ENCODE measurements at regions not wholly inside any gene's neighbourhood (a gene's known extent, or its start where the extent isn't known, plus 50 kb on each side); places are given as distances from the start of the nearest gene placed in this dataset.
A peak's percentile ranks its signal among the peaks of the same experiment; 100 is the strongest.

DNA sequence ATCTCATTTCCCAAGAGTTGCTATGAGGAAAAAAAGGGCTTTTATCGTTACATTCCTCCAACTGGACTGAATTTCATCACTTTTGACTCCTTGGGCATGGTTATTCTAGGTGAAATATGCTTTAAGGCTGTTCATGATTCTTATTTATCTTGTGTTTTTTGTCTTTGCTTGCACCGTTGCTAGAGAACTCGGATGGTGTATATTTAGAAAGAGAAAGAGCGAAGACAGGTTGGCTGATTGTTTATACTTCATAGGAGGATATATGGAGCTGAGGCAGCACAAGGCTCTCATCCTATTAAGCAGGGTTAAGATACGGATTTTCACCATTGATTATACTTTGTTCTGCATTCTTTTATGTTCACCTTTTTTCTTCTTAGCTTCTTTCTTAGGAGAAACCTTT is 94.9 kb upstream of the GEMIN8 start:
- no peak for DNase-seq

DNA sequence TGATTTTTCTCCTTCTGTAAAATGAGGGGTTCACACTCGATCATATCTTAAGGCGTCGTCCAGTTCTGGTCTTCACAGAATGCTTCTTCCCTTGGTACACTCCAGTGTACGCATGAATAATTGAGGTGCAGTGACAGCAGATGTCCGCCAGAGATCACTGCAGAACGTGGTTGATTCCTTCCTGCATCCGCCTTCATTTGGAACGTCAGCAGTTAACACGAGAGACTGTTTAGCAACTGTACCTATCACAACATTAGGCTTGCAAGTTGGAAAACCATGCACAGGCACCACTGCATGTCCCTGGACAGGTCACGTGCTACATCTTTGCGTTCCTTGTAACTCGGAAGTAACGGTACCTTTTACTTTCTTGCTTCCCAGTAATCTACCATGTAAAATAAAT is 66.0 kb upstream of the GEMIN8 start:
- peak; percentile 44 to 58 (median 48) for DNase-seq

DNA sequence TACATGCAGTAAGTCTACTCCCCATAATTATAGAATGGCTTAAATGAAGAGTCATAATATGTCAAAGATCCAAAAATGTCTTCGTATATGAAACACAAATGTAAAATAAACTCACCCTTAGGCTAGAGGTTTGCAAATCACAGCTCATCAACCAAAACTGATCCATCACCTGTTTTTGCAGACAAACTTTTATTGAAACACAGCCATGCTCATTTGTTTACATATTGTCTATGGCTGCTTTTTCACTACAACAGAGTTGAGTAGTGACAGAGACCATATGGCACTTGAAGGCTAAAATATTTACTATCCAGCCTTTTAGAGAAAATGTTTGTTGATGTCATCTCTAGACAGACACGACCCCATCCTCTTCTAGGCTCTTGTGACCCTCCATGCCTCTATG is 64.5 kb upstream of the GEMIN8 start:
- DNase-seq, result no peak

DNA sequence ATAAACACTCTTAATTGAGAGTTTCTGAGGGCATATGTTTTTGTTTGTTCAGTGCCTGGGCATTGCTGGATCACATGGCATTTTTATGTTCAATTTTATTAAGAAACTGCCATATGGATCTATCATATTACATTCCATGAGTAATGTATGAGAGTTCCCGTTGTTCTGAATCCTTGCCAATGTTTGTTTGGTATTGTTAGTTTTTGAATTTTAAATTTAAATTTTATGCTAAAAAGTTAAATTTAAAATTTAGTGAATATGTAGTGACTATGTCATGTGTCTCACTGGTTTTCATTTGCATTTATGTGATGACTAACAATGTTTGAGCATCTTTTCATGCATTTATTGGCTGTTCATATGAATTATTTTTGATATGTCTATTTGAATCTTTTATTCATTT is 54.8 kb upstream of the GEMIN8 start:
- no peak for DNase-seq

DNA sequence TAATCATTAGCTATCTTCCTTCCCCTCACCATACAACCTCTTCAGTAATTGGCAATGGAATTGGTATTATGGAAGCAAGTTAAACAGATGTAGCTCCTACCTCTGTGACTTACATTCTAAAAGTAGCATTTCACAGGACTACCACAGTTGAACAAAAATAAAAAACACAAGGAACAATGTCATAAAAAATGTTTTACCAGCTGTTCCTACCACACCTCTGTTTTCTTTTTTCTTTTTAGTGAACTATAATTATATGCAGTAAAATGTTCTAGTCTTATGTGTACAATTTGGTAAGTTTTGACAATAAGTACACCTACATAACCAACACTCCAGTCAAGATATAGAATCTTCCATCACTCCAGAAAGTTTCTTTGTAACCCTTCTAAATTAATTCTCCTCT is 54.1 kb upstream of the GEMIN8 start:
- no peak for DNase-seq

DNA sequence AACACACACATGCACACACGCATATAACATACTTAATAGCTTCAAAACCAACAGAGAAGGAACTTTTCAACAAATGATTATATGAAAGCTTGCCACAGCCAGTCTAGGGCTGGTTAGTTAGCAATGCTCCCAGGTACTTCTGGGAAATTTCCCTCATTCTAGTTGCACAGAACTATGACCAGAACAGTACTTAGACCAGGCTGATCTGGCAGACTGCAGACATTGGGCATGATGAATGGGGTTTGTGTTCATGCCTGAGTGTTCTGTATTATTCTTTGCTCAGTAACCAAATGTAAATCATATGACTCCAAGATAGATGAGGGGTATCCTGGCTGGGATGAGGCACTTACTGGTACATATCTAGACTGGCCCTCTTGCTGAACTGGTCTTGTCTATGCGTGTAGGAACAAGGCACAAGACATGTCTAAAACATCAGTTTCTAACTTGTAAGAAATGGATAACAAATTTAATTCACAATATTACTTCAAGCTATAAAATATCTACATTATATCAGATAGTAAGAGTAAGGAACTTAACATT is 50.3 kb upstream of the GEMIN8 start:
- DNase-seq, result no peak

All from suppressor macrophage (primary cell).